ENCODE measurements at regions not wholly inside any gene's neighbourhood (a gene's known extent, or its start where the extent isn't known, plus 50 kb on each side); places are given as distances from the start of the nearest gene placed in this dataset.
"Not testable (repeated sequence)": the region's sequence is repeated elsewhere in the genome, so short reads cannot be mapped to it uniquely, and the experiment has no call there.

GRCh38 chrY:18951019-18951418 is 177.5 kb upstream of the HSFY2 start:
- DNase-seq (ENCODE audit: low read depth, low spot score), result no peak

GRCh38 chrY:18936831-18937230 is 163.3 kb upstream of the HSFY2 start:
- no peak for DNase-seq (ENCODE audit: low read depth, low spot score)

GRCh38 chrY:18919256-18919655 is 145.7 kb upstream of the HSFY2 start:
- no peak for DNase-seq (ENCODE audit: low read depth, low spot score)

DNA sequence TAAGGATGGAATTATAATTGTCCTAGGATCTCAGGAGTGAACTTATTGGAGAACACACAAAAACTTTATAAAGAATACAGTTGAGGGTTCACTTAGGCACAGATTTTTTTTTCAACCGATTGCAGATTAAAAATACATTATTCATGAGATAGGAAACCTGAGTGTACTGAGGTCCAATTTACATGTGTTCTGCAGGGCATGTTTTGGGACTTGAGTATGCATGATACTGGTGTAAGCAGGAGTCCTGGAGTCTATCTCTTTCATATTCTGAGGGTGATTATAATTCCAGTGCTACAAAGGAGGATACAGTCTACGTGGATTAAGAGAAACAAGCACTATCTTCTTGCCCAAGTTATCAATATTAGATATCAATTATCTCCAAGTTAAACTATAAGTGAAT is 139.3 kb upstream of the HSFY2 start:
- no peak for DNase-seq (ENCODE audit: low read depth, low spot score)

DNA sequence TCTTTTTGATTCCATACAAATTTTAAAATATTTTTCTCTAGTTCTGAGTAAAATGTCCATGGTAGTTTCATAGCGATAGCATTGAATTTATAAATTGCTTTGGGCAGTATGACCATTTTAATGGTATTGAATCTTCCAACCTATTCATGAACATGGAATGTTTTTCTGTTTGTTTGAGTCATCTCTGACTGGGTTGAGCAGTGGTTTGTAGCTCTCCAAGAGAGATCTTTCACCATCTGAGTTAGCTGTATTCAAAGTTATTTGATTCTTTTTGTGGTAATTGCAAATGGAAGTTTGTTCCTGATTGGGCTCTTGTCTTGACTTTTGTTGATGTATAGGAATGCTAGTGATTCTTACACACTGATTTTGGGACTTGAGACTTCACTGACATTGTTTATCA is 136.3 kb upstream of the HSFY2 start:
- DNase-seq (ENCODE audit: low read depth, low spot score), result no peak

- not testable (repeated sequence) for DNase-seq (ENCODE audit: low read depth, low spot score)
Measured at GRCh38 chrY:18906198-18906597, 132.7 kb upstream of the HSFY2 start.

GRCh38 chrY:18904296-18904695 is 130.8 kb upstream of the HSFY2 start:
- DNase-seq (ENCODE audit: low read depth, low spot score), result no peak

GRCh38 chrY:18891994-18892393 is 118.5 kb upstream of the HSFY2 start:
- DNase-seq (ENCODE audit: low read depth, low spot score), result no peak

- no peak for DNase-seq (ENCODE audit: low read depth, low spot score)
Measured at GRCh38 chrY:18889548-18889947, 116.0 kb upstream of the HSFY2 start.

DNA sequence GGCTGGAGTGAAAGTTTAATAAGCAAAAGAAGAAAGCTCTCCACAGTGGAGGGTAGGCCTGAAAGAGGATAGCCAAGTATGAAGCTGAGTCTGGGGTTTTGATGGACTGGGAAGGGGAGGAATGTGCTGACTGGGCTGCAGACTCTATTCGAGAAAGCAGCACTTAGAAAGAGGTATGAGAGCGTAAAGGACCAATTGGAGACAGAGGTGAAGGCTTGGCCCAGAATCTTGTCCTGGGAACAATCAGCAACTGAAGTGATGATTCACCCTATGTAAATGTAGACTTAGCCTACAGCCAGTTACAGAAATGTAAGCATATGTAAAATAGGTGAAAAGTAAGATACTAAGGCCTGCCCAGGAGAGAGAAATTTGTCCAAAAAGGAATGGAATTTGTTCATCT is 111.2 kb upstream of the HSFY2 start:
- peak; percentile 63 for DNase-seq (ENCODE audit: low read depth, low spot score)

DNA sequence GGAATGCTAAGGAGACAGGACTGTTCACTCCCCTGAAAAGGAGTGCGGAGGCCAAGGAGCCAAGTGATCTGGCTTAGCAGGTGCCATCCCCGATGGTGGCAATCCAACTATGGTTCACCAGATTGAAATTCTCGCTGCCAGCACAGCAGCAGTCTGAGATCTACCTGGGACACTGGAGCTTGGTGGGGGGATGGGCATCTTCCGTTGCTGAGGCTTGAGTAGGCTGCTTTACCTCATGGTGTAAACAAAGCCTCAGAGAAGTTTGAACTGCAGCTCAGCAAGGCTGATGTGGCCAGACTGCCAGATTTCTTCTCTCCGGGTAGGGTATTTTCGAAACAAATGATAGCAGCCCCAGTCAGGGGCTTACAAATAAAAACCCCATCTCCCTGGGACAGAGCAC is 95.6 kb upstream of the HSFY2 start:
- not testable (repeated sequence) for DNase-seq (ENCODE audit: low read depth, low spot score)

- DNase-seq (ENCODE audit: low read depth, low spot score), result not testable (repeated sequence)
Measured at GRCh38 chrY:18866887-18867551, 93.5 kb upstream of the HSFY2 start.

GRCh38 chrY:18860856-18861255 is 87.3 kb upstream of the HSFY2 start:
- not testable (repeated sequence) for DNase-seq (ENCODE audit: low read depth, low spot score)

GRCh38 chrY:18858484-18859191 is 85.1 kb upstream of the HSFY2 start:
- DNase-seq (ENCODE audit: low read depth, low spot score), result not testable (repeated sequence)

- DNase-seq (ENCODE audit: low read depth, low spot score), result not testable (repeated sequence)
Measured at GRCh38 chrY:18855184-18855583, 81.6 kb upstream of the HSFY2 start.

DNA sequence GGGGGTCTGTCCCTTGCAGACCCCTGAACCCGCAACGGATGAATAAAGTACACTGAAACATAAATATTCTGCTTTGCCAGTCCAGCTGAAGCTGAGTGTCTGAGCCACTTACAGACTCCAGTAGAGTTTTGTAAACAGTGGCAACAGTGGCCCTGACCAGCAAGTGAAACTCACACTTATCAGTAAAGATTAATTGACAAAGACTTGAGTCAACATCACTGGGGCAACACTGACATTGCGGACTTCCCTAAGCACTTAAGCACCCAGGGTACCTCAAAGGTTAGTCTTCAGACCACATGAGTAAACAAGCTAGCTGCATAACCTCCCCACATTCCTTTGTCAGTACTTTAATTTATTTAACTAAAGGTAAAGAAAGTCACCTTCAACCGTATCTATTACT is 79.8 kb upstream of the HSFY2 start:
- DNase-seq (ENCODE audit: low read depth, low spot score), result not testable (repeated sequence)

GRCh38 chrY:18836643-18837042 is 63.1 kb upstream of the HSFY2 start:
- DNase-seq (ENCODE audit: low read depth, low spot score), result not testable (repeated sequence)
